Parathyroid adenoma (tissue), 2 donors: ENCODE measurements at regions not wholly inside any gene's neighbourhood (a gene's known extent, or its start where the extent isn't known, plus 50 kb on each side); places are given as distances from the start of the nearest gene placed in this dataset.

Experiments
- H2AFZ ChIP-seq: fragments of 300-600 bp; sonication (generic); one replicate; pipeline ENCODE4 v1.7.0; 2017; ENCODE audit warnings: antibody characterized with exemption, mild to moderate bottlenecking
- H3K27ac ChIP-seq: fragments of 300-600 bp; sonication (generic); one replicate; pipeline ENCODE4 v1.7.0; 2017
- H3K27me3 ChIP-seq: fragments of 300-600 bp; sonication (generic); one replicate; pipeline ENCODE4 v1.7.0; 2017; ENCODE audit warnings: low read length; ENCODE audit not compliant: control insufficient read depth, insufficient read depth
- H3K36me3 ChIP-seq: fragments of 300-600 bp; sonication (generic); one replicate; pipeline ENCODE4 v1.7.0; 2017; ENCODE audit warnings: low read length; ENCODE audit not compliant: control insufficient read depth, insufficient read depth
- H3K4me1 ChIP-seq: fragments of 300-600 bp; sonication (generic); one replicate; pipeline ENCODE4 v1.7.0; 2017; ENCODE audit warnings: control low read depth
- H3K4me2 ChIP-seq: fragments of 300-600 bp; sonication (generic); one replicate; pipeline ENCODE4 v1.7.0; 2017; ENCODE audit warnings: low read length
- H3K4me3 ChIP-seq: fragments of 300-600 bp; sonication (generic); one replicate; pipeline ENCODE4 v1.7.0; 2017; ENCODE audit warnings: low read depth, low read length
- H3K79me2 ChIP-seq: fragments of 300-600 bp; sonication (generic); one replicate; pipeline ENCODE4 v1.7.0; 2017; ENCODE audit warnings: control low read depth
- H3K9ac ChIP-seq: fragments of 300-600 bp; sonication (generic); one replicate; pipeline ENCODE4 v1.7.0; 2017; ENCODE audit warnings: mild to moderate bottlenecking
- H3K9me3 ChIP-seq: fragments of 300-600 bp; sonication (generic); one replicate; pipeline ENCODE4 v1.7.0; 2017; ENCODE audit warnings: low read length; ENCODE audit not compliant: control insufficient read depth
- TF ChIP-seq, protein P1 (sequence below): fragments of 300-600 bp; sonication (generic); IDR thresholded peaks from one replicate; pipeline ENCODE4 v1.7.0; 2017; ENCODE audit warnings: antibody characterized with exemption, mild to moderate bottlenecking
- donor health status: primary hyperparathyroidism.

DNA sequence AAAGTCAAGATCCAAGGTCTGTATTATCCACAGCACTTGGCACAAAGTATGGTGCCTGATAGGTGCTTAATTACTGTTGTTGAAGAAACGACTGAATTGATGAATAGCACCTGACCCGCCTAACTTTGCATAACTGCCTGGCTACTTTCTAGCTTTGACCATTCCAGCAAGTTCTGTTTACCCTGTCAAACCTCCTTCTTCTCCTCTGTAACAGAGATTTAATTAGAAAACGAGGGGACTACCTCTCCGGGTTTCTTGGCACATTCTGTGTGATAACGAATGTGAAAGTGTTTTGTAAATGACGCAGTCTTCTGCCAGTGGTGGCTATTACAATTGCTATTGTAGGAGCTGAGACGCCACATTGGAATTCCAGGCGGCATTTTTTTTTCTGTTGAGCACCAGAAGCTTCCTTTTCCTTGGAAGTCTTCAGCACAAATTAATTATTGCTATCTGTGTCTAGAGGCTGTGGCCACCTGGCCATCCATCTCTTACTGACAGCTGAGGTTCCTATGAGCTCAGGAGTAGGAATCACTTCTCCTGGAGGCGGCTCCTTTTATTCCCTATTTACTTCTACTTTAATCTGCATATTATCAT lies 522.9 kb downstream of the HS3ST4 start:
- no peak overlapping the region for H2AFZ ChIP-seq
- H3K27me3 ChIP-seq = no peaks in the 10 kb centered on the region
- no peaks in the 10 kb centered on the region for H3K36me3 ChIP-seq
- TF ChIP-seq, protein P1, sequence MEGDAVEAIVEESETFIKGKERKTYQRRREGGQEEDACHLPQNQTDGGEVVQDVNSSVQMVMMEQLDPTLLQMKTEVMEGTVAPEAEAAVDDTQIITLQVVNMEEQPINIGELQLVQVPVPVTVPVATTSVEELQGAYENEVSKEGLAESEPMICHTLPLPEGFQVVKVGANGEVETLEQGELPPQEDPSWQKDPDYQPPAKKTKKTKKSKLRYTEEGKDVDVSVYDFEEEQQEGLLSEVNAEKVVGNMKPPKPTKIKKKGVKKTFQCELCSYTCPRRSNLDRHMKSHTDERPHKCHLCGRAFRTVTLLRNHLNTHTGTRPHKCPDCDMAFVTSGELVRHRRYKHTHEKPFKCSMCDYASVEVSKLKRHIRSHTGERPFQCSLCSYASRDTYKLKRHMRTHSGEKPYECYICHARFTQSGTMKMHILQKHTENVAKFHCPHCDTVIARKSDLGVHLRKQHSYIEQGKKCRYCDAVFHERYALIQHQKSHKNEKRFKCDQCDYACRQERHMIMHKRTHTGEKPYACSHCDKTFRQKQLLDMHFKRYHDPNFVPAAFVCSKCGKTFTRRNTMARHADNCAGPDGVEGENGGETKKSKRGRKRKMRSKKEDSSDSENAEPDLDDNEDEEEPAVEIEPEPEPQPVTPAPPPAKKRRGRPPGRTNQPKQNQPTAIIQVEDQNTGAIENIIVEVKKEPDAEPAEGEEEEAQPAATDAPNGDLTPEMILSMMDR = no peak
- H3K4me1 ChIP-seq = no peaks in the 10 kb centered on the region
- no peaks in the 10 kb centered on the region for H3K9me3 ChIP-seq
- no peak overlapping the region for H3K9ac ChIP-seq
- H3K4me2 ChIP-seq = peak overlapping the region; percentile 7
- H3K4me3 ChIP-seq = peak overlapping the region; percentile 23
- no peak overlapping the region for H3K27ac ChIP-seq
- H3K79me2 ChIP-seq = no peaks in the 10 kb centered on the region

DNA sequence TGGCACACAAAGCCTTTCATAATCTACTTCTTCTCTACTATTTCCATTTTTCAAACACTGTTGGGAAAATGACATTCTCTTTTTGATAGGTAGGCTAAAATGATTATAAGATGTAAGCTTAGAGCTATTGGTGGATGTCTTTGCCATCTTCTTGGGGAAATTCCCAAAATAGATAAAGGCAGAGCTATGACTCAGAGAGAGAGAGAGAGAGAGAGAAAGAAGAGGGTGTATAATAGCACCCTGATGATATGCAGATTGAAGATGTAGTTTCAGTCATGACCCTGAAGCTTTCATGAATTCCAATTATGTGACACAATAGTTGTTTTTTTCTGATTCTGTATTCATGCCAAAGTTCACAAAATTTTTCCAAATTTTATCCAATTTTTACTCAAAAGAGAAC lies 529.1 kb downstream of the HS3ST4 start:
- Histone ChIP-seq H3K4me3 (no peak overlapping the region), H3K9ac (no peak overlapping the region), H3K27ac (no peak overlapping the region), H3K27me3 (no peaks in the 10 kb centered on the region), H3K79me2 (no peaks in the 10 kb centered on the region), H3K9me3 (no peaks in the 10 kb centered on the region), H2AFZ (no peak overlapping the region), H3K4me2 (no peak overlapping the region), H3K4me1 (no peaks in the 10 kb centered on the region), H3K36me3 (no peaks in the 10 kb centered on the region)
- TF ChIP-seq, protein P1 = no peak

DNA sequence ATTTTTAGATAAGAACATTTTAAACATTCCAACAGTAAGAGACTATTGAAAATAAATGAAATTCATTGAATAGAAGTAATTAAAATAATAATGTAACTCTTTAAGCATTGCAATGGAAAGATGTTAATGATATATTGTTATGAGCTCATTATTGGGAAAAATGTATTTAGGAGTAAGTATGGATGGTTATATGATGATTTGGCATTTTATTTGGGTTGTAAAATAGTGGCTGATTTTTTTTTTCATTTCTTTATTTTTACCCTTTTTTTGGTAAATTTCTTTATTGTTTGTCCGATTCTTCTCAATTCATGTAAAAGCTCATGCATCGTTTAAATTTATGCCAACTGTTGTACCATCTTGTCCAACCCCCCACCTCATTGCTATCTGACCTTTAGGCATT lies 539.9 kb downstream of the HS3ST4 start:
- no peak overlapping the region for H3K27ac ChIP-seq
- TF ChIP-seq, protein P1 = no peak

DNA sequence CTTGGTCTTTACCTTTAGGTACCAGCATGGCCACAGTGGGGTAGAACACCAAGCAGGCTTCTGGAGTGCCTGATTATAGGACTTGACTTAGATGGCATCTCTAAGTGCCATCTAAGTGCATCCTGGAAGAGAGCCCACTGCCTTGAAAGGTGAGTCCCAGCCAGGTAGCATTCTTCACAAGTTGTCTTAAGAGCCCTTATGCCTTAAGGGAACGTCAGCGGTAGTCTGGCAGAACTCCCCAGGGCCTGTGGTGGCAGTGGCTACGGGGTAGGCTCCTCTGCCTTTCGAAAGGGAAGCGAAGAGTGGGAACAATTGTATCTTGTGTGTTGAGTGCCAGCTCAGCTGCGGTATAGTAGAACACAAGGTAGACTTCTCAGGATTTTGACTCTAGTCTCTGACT lies 549.0 kb downstream of the HS3ST4 start:
- no peak overlapping the region for H3K9ac ChIP-seq
- H3K36me3 ChIP-seq = no peaks in the 10 kb centered on the region
- TF ChIP-seq, protein P1 = no peak
- no peaks in the 10 kb centered on the region for H3K4me1 ChIP-seq
- no peak overlapping the region for H3K27ac ChIP-seq
- H3K9me3 ChIP-seq = no peaks in the 10 kb centered on the region
- no peaks in the 10 kb centered on the region for H3K27me3 ChIP-seq
- no peak overlapping the region for H3K4me2 ChIP-seq
- H2AFZ ChIP-seq = no peak overlapping the region
- H3K79me2 ChIP-seq = no peaks in the 10 kb centered on the region
- no peak overlapping the region for H3K4me3 ChIP-seq

More for the DNA sequence above, 539.9 kb downstream of the HS3ST4 start:
- Histone ChIP-seq H3K4me2 (no peak overlapping the region), H3K27me3 (no peaks in the 10 kb centered on the region), H3K79me2 (no peaks in the 10 kb centered on the region), H2AFZ (no peak overlapping the region), H3K9me3 (no peaks in the 10 kb centered on the region), H3K9ac (no peak overlapping the region), H3K4me1 (no peaks in the 10 kb centered on the region), H3K36me3 (no peaks in the 10 kb centered on the region), H3K4me3 (no peak overlapping the region)

DNA sequence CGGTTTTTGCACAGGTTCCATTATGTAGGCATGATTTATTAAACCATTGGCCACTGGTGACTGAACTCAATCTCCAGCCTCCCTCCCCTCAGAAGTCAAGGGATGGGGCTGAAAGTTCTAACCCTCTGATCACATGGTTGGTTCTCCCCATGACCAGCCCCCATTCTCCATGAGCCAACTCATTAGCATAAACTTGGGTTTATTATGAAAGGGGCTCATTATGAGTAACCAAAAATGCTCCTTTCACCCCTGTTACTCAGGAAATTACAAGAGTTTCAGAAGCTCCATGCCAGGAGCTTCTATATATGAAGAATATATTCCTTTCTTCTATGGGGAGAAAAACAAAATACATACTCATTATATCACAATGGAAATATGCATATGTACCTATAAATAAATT lies 555.3 kb downstream of the HS3ST4 start:
- Histone ChIP-seq H3K9ac (no peak overlapping the region), H2AFZ (no peak overlapping the region), H3K9me3 (no peaks in the 10 kb centered on the region), H3K27me3 (no peaks in the 10 kb centered on the region), H3K79me2 (no peaks in the 10 kb centered on the region), H3K4me1 (no peaks in the 10 kb centered on the region), H3K4me3 (no peak overlapping the region), H3K4me2 (no peak overlapping the region), H3K27ac (no peak overlapping the region), H3K36me3 (no peaks in the 10 kb centered on the region)
- TF ChIP-seq, protein P1 = no peak
